Nucleus accumbens (tissue), 56 donors: ENCODE measurements at regions not wholly inside any gene's neighbourhood (a gene's known extent, or its start where the extent isn't known, plus 50 kb on each side); places are given as distances from the start of the nearest gene placed in this dataset.
A peak's percentile ranks its signal among the peaks of the same experiment; 100 is the strongest.

Experiments used
- DNase-seq, 56 donors: peaks; one replicate each; lab custom pipeline; 2025; lab: John Stamatoyannopoulos, UW

DNA sequence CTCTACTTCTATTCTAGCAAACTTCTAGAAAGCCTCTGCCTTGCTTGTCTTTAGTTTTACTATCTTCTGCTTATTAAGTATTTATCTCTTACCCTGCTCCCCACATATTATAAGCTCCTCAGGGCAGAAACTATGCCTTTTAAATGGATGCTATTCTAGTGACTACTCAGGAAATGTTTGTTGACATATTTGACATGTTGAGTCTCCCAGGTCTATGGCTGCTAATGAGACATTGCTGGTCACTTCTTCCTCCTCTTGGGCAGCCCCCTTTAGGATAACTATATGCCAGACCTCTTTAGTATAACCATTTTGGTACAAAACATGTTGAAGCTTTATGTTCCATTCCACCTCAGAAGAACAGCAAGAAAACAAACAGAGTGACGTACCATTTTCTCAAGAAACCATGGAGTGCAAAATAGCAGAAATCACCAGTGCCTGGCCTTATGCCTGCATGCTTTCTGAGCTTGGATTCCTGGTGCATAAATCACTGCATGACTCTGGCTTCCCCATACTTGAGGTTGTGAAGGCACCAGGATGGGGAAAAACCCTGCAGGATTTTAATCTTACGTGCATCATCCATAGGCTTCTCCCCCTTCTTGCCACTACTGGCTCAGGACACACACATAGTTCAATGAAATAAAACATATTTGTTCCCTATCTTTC, 202.6 kb downstream of the TMX1 start:
- DNase-seq = no peak

DNA sequence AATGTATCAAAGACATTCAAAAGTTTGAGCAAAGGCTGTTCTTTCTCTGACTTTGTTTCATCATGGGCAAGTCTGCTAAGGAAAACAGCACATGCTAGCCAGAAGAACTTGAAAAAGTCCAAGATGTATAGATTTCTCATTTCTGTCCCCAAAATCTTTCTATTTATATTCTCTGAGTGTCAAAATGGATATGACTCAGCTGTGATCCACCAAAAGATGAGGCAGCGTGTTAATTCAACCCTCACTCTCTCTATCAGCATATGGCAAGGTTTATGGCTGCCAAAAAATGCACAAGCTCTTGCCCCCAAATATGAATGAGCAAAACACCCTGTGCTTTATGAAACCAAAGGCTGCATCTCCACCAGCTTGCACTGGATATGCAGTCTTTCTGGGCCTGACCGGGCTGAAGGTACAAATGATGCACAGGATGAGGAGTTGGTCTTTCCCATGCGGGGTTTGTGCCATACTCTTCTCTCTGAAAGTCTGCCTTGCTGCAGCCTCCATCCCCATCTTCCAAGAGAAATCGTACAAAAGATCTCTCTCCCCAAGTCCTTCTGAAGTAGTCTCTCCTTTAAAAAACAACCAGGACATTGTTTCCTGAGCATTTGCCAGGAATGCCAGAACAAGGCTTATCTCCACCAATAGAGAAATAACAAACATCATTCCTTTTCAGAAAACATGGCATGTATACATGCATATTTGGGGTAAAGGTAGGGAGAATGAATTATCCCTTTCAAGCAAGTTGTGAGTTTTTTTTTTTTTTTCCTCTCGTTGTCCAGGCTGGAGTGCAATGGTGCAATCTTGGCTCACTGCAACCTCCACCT, 203.4 kb downstream of the TMX1 start:
- no peak for DNase-seq

DNA sequence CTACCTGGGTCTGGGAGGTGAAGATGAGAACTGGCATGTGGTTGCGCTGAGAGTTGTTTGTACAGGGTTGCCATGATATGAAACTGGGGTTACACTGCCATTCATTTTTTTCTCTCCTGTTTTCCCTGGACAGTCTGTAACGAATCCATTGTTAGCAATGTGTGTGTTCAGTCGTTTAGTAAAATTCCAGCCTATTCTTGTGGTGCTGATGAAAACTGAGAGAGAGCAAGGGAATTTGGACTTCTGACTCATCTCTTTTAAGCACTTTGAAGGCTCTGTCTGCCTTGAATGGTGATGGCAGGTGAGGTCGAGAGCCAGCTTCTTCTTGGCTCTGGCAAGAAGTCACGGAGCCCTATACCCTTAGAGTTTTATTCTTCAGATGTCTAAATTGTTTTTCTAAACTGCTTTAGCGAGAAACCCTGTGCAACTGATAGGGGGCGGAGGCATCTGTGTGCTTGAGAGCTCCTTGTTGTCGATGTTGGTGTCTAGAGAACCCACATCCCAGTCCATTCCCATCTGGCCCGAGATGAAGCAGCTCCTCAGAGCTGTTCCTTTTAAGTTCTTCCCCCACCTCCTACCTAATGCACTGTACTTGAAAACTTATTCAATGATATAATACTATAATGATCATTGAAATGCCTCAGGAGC, 204.4 kb downstream of the TMX1 start:
- DNase-seq = no peak

DNA sequence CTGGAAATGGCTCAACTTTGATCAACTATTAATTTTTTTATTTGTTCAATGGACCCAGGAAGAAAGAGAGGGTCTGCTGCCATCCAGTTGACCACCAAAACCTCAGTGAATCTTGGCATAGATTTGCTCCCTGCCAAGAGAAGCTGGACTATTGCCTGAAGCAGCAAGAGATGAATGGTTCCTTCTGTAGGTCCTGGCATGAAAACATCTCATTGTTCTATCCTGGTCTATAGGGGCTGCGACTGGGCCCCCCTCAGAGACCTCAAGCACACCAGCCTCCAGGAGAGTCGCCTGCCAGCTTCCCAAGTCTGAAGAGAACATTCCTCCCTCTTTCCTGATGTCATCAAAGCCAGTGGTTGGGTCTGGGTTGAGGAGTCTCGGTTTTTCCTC, 204.9 kb downstream of the TMX1 start:
- DNase-seq = no peak

DNA sequence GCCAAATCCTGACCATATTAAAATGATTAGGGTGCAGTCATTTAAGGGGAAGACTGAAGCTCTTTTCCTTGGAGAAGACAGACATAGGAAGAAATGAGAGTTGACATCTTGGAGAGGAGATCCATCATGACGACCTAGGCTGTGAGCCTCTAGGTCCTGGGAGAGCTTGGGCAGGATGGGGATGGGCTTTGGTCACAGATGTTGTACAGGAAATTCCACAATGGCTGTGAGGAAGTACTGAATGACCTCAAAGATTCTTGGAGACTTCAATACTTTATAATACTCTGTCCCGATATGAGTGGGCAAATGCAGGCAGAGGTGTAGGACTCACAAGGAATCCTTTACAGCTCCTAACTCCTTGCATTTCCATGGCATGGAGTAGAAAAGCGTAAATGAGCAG, 204.9 kb upstream of the FRMD6 start:
- no peak for DNase-seq

DNA sequence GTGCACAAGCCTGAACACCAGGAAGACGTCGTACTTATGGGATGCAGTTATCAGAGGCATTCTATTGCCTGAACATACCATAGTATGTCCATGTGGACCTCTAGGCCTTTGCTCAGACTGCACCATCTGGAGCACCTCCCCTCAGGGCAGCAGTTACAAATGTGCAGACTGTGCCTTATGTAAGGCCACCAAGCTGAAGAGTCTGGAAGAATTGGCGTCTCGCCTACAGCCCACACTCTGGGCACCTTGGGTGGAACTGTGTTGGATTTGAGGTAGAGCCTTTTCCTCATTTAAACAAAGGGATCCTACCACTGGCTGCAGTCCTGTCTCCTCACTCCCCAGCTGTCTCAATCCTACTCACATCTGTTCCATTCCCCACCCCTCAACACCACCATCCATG, 204.3 kb upstream of the FRMD6 start:
- no peak for DNase-seq

DNA sequence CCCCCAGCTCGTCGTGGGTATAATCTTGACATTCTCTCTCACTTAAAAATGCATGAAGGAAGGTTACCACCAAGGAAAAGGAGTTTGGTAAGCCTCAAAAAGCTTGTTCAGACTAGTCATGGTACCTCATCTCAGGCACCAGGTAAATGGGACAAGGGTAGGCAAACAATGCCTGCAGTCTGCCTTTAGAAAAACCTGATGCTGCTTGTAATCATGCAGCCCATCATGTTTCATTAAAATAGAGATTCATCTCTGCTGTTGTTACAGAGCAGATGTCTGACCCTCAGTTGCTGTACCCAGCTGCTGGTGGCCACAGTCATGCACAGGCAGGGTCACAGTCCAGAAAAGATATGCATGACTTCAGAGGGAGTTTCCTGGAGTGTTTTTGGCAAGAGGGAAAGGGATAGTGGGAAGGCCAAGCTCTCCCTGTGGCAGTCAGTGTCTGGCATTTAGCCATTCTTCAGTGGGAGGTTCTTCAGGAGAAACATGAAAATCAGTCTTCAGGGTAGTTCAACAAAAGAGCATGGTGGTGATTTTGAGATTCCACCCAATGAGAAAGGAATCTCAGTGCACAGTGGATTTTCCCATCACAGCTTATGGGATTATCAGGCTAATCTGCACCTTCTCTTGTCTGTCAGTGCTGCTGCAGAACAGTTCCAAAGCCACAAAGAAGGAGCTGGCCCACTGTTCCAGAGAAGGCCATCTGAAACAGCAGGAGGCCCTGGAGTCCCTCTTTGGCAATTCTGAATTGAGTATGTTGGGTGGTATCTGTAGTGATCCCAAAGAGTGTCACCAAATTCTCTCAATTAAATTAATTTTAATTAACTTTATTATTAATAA, 202.7 kb upstream of the FRMD6 start:
- DNase-seq = no peak

DNA sequence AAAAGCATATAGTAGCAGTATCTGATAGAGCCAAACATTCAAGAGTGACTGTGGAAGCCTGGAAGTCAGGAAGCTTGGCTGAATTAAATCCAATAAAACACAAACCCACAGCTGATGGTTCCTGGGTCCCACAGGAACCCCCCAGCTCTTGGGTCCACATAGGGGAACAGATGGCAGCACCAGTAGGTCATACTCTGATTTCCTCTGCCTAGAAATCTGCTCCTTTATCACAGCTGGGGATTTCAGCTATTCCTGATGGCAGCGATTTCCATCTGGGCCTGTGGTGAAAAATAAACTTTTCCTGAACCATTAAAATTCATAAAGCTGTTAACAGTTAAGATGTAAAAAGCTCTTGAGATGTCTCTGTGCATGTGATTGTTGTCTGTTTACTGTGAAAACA, 202.0 kb upstream of the FRMD6 start:
- DNase-seq = no peak

DNA sequence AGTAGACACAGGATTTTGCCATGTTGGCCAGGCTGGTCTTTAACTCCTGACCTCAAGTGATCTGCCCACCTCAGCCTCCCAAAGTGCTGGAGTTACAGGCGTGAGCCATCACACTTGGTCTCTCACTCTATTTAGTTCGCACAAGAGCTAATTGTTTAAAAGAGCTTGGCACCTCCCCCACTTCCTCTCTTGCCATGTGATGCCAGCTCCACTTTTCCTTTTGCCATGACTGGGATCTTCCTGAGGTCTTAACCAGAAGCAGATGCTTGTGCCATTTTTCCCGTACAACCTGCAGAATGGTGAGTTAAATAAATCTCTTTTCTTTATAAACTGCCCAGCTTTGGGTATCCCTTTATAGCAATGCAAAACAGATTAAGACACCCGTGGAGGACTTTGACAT, 200.1 kb upstream of the FRMD6 start:
- DNase-seq = no peak

DNA sequence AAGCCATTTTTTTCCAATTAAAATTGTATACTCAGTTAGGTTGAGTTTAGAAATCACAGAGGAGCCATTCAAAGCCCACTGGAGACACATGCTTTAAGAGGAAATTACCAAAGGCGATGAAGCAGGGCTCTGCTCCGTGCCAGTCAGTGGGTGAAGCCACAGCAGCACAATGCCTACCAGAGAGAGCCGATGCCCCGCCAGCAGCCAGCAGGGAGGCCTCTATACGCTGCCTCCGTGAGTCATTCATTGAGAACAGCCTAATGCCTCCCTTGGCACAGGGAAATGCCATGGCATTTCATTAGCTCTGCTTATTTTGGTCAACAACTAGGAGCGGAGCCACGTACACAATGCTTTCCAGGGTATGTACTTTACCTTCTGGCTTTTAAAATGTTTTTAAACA, 197.8 kb upstream of the FRMD6 start:
- peak in 17 of 56 donors; percentile 1 to 60 (median 6) for DNase-seq

DNA sequence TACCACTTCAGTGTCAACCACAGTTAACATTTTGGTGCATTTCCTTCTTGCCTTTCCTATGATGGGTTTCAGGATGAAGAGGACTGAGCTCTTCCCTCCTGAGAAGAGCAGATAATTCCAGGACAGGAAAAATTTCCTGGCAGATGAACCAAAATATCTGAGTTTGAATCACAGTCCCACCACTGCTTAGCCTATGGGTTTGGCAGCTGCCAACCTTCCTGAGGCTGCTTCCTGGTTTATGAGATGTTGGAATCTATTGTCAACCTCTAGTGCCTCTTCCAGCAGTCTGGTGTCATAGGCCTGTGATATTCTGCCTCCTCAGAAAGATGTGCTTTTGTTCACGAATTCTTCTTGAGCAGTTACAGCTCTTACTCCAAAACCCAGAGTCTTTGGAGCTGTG, 197.4 kb upstream of the FRMD6 start:
- DNase-seq = no peak

DNA sequence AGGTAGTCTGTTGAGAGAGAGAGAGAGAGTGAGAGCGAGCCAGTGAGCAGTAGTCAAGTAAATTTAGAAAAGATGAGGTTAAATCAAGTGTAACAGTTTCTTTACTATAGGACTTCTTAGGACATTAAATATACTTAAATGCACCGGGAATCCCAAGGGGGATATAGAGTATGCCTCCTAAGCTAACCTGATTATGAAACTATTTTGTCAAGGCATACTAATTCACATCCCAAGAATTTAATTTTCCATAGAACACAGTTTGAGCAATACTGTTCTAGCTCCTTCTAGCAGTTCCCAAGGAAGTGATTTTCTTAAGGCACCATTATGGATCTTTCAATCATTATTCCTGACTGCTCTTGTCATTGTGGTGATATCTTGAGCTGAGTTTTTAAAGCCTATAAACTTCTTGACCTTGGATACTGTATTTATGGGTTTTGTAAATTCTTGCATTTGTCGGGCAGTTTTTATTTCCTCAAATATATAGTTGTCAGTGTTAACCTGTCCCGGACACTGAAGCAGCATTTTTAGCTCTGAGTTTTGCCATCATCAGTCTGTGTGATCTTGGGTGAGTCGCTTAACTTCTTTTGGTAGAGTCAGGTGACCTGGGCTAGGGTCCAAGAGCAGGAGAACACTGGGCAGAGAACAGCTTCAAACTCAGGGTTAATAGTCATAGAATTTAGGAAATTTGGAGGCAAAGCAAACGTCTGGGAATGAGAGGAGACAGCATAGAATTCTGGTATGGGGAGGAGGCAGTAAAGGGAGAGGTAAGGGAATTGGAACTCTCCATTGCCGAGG, 196.5 kb upstream of the FRMD6 start:
- DNase-seq = no peak

DNA sequence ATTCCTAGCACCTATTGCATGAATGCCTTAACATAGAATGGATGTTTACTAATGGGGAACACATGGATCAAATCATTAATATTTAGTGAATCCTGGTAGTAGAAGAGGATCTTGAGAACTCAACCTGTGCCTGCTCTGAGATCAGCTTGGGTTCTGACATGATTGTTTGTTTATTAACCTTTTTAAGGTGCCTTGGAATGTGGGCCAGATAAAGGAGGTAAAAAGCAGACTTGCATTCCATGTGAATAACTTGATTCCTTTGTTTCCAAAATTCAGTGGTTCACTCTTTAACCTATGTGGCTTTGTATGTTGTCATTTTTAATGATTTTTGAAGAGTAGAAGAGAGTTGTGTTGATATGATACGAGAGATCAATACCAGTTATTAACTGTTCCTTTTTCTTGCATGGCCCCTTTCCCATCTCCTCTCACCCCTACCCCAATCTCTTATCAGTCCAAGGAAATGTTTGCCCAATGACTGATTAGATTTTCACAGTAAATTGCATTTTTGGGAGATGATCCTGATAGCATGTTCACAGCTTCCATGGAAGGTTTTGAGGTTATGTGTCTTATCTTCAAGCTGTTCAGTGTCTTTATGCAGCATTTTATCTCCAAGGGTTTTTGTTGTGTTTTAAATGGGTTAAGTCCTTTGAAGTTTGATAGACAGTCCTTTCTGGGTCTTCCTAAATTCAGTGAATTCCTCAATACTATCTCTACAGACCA, 193.7 kb upstream of the FRMD6 start:
- no peak for DNase-seq

DNA sequence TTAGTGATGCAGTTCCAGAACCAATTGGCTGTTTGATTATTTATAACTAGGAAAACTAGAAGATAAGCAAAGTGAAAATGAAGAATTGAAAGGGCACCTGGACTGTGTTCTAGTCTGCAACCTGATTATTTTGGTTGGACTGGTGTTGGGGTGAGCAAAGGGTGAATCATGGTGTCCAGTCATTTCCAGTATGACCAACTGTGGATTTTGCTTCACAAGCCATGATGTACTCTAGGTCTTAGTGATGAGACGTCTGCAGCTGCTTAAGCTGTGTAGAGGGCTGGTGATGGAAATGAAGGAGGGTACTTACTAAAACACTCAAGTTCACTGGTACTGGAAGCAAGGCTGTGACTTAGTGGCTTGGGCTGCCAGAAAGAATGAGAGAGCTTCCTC, 193.2 kb upstream of the FRMD6 start:
- DNase-seq = no peak

DNA sequence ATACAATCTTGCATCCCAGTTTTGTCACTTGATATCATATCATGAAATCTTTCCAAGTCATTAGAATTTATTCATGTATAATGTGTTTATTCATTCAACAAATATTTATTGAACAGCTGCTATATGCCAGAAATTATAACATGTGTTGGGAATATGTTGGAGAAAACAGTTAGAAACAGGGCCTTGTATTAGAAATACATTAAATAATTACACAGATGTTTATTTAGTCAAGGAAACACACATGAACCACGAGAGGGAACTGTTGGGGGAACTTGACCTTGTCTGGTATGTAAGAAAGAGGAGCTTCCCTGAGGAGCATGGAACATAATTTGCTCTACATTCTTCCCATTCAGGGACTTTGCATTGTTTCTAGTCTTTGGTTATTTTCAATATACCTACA, 191.7 kb upstream of the FRMD6 start:
- DNase-seq = no peak

DNA sequence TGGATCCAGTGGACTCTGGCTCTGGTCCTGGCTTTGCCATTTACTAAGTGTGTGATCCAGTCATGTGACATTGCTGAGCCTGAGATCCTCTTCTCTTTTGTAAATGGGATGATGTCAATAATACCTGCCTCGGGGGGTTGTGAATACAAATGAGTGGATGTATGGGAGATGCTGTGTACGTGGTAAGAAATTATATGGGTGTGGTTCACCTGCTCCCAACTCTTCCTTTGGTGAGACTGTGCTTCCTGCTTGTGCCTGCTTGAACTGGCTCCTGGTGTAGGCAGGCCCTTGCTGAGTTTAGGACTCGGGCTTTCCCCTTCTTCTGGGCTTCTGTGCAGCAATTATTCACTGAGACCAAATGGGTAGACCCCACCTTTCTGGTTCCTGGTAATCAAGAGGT, 189.5 kb upstream of the FRMD6 start:
- no peak for DNase-seq

DNA sequence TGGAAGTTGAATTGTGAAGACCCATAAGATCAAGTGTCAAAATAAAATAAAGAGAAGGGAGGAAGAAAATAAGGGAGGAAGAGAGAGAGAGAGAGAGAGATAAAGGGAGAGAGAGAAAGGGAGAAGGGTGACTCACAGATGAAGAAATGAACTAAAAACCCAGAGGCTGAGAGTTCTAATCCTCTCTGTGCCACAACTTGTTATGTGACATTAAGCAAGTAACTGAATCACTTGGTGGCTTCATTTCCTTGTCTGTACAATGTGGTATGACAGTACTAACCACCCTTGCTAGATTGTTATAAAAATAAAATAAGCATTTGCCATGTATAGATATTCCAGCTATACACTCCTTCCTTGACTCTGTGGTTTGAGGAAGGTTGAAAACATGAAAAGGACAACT, 189.0 kb upstream of the FRMD6 start:
- DNase-seq = no peak

DNA sequence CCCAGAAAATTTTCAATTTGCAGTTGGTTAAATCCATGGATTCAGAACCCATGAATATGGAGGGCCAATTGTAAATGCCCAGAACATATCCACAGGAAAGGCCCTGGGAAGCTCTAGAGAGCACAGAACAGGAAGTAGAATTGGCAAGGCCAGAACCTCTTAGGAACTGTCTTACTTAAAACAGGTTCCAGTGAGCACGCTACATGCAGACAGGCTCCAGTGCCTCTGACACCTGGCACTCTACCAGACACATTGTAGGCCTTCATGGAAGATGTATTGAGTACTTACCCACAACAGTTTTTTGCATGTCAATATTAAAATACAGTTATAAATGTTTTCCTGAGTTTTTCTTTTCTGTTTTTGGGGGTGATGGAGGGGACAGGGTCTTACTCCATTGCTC, 188.2 kb upstream of the FRMD6 start:
- no peak for DNase-seq

DNA sequence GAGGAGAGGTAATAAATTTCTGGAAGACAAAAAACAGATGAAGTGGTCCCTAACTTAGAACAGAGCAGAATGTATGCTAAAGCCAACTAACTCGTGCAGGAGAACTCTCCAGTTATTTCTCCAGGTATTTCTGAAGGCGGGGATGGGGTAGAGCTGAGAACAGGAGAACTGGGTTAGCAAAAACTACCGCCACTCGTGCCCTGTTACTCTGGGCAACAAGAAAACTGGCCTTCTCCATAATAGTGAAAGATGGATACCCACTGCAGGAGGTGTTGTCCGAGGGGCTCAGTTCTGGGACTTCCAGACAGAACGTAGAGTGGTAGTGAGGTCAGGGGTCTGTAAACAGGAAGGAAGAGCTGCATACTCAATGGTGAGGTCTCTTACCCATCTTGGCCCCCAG, 187.3 kb upstream of the FRMD6 start:
- DNase-seq = no peak

DNA sequence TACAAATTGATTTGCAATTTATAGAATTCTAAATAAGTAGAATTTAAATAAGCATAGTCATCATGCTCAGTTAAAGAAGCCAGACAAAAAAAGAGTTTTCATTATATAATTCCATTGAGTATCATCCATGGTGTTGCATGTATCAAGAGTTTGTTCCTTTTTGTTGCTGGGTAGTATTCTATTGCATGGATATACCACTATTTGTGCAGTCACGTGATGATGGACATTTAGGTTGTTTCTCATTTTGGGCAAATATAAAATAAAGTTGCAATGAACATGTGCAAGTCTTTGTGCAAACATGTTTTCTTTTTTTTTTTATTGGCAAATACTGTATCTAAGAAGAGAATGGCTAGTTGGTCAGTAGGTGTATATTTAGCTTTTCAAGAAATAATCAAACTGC, 186.2 kb upstream of the FRMD6 start:
- no peak for DNase-seq
